GM21515 (cell line): ENCODE measurements at regions not wholly inside any gene's neighbourhood (a gene's known extent, or its start where the extent isn't known, plus 50 kb on each side); places are given as distances from the start of the nearest gene placed in this dataset.
"Not testable (repeated sequence)": the region's sequence is repeated elsewhere in the genome, so short reads cannot be mapped to it uniquely, and the experiment has no call there.

ENCODE experiments used
- ATAC-seq: cut with Tn5 transposase; IDR thresholded peaks from one replicate; pipeline ENCODE4 v1.9.1; 2021; ENCODE audit not compliant: unreplicated experiment

DNA sequence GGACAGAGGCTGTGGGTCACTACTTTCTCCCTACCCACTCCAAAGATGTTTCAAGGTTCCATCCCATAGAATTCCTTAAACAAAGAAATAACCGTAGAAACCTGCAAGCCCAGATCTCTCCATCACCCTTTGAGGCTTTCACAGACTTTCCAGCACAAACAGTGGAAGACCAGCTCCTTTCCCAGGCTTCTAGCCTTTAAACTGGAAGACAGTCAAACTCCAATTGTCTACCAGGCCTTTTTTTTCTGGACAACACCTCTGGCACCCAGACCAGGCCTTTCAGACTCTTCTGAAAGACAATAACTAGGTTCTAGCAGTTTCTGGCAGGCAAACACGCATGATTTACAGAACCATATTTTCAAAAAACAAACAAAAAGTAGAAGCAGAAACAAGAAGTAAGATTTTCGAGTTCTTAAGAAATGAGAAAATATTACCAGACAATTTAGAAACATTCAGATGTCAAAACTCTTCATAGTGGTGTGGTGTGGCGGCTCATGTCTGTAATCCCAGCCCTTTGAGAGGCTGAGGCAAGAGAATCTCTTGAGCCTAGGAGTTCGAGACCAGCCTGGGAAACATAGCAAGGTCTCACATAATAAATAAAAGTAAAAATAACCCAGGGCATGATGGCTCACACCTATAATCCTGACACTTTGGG lies 73.0 kb upstream of the EPCAM start:
- ATAC-seq: no peak

DNA sequence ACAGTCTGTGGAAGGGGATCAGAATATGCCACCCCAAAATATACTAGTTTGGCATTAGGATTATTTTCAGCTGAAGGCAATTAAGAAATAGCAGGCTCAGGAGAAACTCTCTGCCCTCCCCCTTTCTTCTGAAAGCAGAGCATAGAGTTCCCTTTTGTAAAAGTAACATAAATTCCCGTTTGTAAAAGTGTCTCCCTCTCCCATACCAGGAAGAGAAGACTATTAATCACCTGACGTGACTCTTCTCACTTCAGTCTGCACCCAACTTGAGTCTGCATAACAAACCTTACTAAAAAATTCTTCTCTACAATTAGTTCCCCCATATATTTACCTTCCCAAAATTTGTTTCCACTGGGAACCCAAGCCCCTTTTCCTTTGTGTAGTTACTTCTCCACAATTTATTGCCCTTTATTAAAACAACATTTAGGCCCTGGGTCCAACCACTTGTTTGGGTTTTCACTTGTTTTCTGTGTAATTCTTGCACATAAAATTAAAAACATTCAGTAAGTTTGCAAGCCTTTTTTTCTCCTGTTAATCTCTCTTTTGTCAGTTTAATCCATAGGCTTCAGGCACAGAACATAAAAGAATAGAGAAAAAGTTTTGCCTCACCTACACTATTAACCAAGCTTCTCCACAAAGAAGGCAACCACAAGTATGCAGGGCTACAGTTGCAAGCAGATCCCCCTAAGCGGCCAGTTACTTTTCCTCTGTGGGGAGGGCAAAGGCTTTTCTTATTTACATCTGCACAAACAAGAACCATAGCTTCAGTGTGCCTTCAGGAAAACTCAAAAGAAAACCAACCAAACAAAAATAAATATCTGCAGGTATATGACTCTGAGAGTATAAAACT lies 73.8 kb upstream of the EPCAM start:
- ATAC-seq: no peak

GRCh38 chr2:47293976-47294375 lies 75.1 kb upstream of the EPCAM start:
- no peak for ATAC-seq

DNA sequence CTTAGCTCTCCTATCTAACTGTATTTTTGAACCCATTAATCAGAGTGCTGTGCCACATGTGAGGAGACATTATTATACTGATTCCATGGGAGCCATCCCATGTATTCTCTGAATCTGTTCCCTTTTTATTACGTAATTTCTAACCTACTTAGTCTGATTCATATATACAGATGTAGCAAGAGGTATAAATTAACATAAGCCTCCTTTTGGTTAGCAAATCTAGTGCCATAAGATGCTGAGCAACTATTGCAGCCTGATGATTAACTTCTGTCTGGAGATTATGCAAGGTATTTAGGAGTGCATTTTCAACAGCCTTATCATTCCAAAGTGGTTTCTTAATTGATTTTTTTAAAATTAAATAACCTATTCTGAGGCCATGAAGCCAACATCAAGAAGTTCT lies 80.2 kb upstream of the EPCAM start:
- no peak for ATAC-seq

DNA sequence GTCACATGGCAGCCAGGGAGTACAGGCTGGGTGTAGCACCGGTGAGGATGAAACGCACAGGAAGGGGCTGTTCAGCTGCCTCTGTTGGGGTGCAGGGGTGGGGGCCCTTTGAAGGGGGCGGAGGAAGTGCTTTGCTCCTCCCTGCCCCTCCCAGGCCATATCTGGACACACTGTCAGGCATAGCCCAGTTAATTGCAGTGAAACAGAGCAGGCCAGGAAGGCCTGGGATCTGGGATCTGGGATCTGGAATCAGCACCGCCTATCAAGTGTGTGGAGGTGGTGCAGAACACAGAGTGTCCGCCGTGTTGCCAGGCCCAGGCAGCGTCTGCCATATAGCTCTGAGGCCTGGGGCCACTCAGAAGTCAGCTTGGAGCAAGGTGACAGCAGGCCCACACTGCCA lies 85.5 kb upstream of the EPCAM start:
- no peak for ATAC-seq

- no peak for ATAC-seq
Measured at GRCh38 chr2:47282621-47283272, 86.4 kb upstream of the EPCAM start.

- not testable (repeated sequence) for ATAC-seq
Measured at GRCh38 chr2:47279525-47279924, 89.6 kb upstream of the EPCAM start.

DNA sequence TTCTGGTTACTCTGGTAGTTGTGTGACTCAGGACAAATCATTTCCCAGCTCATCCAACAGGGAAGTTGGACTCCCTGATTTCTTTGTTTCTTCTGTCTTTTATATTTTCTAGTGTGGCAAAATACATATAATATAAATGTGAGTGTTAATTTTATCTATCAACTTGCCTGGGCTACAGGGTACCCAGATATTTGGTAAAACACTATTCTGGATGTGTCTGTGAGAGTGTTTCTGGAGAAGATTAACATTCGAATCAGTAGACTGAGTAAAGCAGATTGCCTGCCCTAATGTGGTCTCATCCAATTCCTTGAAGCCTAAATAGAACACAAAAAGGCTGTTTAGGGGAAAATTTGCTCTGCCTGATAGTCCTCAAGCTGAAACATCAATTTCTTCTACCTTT lies 91.1 kb upstream of the EPCAM start:
- no peak for ATAC-seq

DNA sequence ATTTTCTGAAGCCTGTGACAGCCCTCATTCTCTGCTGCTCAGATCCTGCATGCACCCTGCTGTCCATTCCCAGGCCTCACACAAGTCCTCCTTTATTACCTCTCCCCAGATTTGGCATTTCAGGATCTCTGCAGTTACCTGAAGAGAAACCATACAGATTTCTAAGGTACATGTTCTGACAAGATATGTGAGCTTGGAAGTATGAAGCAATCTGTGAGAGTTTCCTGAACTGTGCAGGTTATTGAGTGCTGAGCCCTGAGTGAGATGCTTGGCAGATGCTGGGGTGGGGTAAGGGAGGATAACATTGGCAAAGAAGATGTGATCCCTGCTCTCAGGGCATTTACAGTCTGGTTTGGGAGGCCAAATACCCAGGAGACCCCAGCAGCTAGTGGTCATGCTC lies 91.9 kb upstream of the EPCAM start:
- ATAC-seq: no peak

GRCh38 chr2:47276061-47276460 lies 93.0 kb upstream of the EPCAM start:
- no peak for ATAC-seq

- ATAC-seq: no peak
Measured at GRCh38 chr2:47274054-47274782, 94.9 kb upstream of the EPCAM start.

DNA sequence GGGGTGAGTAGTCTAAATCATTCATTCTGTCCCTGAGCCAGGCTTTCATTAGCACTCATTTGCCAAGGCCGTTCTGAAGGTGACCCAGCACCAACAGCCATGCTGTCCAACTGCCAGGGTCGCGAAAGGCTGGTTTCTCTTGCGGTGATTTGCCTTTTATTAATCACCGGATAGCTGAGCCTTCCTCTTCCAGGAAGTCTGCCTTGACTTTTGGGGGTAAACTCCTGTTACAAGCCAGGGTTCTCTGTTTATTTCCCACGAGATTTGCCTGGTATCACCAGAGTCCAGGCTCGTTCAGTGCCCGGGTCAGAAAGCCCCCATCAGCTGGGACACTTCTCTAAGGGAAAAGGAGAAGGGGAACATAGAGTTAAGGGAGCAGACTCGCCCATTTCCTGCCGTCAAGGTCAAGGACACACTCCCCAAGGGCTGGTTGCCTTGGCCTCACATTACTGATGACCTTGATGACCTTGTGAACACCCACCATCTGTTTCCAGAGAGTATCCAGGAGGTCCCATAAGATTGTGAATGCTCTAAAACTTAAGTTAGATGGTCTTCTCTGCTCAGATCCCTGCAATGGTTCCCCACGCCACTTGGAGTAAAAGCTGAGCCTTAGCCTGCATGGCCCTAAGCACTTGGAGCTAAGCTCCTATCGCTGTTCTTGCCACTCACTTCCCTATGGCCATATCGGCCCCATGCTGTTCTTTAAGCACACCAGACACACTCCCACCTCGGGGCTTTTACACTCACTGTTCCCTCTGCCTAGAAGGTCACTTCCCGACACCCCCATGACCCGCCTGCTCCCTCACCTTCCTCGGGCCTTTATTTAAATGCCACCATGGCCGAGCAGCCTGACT lies 96.0 kb upstream of the EPCAM start:
- ATAC-seq: no peak

DNA sequence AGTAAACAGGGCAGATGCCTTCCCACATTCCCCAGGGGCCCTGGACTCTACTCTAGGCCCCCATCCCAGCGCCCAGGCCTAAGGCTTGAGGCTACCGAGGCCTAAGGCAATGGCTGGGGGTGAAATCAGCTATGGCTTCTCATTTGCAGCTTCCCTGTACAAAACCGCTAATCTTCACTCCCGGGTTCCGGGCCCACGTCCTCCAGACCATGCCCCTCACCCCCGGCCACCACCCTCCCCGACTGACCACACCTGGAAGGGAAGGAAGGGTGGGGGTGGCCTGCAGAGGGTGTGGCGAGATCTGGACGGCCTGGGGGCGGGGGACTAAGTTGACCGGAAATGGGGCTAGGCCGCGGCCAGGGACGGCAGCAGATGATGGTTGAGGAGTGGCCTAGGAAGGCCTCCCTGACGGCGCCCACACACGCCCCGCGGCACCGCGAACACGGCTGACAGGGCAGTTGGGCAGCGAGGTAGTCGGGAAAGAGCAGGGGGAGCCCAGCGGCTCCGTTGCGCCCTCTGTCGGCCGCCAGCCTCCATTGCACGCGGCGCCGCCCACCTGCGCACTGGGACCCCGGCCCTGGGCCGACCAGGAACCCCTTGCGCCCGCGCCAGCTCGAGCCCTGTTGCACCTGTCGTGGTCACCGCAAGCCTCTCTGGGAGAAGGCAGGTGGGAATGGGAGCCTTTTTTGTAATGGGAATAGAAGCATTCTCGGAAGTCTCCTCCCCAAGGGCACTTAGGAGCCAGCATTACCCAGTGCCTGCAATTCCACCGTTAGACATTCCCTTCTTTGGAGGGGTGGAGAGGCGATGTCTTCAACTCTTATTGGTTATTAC lies 95.9 kb upstream of the CALM2 start:
- ATAC-seq: peak; percentile 53

GRCh38 chr2:47271054-47272000 lies 95.0 kb upstream of the CALM2 start:
- ATAC-seq: no peak

GRCh38 chr2:47270421-47270820 lies 94.1 kb upstream of the CALM2 start:
- no peak for ATAC-seq

- no peak for ATAC-seq
Measured at GRCh38 chr2:47269316-47270232, 93.3 kb upstream of the CALM2 start.

DNA sequence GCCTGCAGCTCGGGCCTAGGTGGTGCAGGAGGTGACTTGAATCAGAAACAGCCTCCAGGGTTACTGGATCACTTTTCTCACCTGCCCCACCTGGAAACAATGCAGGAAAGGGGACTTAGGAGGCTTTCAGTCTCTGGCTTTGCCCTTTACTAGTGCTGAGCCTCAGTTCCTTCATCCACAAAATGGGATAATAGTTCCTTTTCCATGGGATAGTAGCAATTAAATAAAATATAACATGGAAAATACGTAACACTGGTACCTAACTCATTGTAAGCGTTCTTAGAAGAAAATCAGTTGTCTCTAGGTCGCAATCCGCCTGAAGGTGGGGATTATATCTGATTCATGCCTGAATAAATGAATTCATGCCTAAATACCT lies 91.4 kb upstream of the CALM2 start:
- no peak for ATAC-seq
